ENCODE measurements at regions not wholly inside any gene's neighbourhood (a gene's known extent, or its start where the extent isn't known, plus 50 kb on each side); places are given as distances from the start of the nearest gene placed in this dataset.

GRCh38 chr11:134516529-134516928 is 104.5 kb upstream of the B3GAT1 start:
- TF ChIP-seq MYC (CRISPR knock-in tag; IDR thresholded peaks at IDR 0.05; ENCODE audit: borderline replicate concordance): no peak
- TF ChIP-seq CEBPB (IDR thresholded peaks at IDR 0.05; ENCODE audit: borderline replicate concordance, low read depth, low read length): no peak
